ENCODE measurements at regions not wholly inside any gene's neighbourhood (a gene's known extent, or its start where the extent isn't known, plus 50 kb on each side); places are given as distances from the start of the nearest gene placed in this dataset.

- Histone ChIP-seq H3K9me3 (ENCODE audit: control insufficient read depth in 2 of 2, low read length in 2 of 2) (no peaks in the 10 kb centered on the region), H3K4me3 (ENCODE audit: low read length in 2 of 2) (no peak overlapping the region), H3K27ac (ENCODE audit: low read length) (no peak overlapping the region), H3K27me3 (ENCODE audit: control insufficient read depth in 1 of 2, insufficient read depth in 2 of 2, low read length in 2 of 2) (peaks cover 18 to 35% of the 10 kb centered on the region in 2 donors), H3K9ac (ENCODE audit: low read length in 2 of 2) (no peak overlapping the region), H3K36me3 (ENCODE audit: control insufficient read depth in 2 of 2, insufficient read depth in 2 of 2, low read length in 2 of 2) (no peaks in the 10 kb centered on the region), H3K4me1 (ENCODE audit: control insufficient read depth, insufficient read depth, low read length) (peaks cover 18% of the 10 kb centered on the region)
These were observed 96.2 kb upstream of the BTN3A2 start for GRCh38 chr6:26268659-26269402.

GRCh38 chr6:26269531-26270485, 95.2 kb upstream of the BTN3A2 start:
- Histone ChIP-seq H3K27ac (ENCODE audit: low read length) (no peak overlapping the region), H3K9ac (ENCODE audit: low read length in 2 of 2) (no peak overlapping the region), H3K4me3 (ENCODE audit: low read length in 2 of 2) (no peak overlapping the region), H3K4me1 (ENCODE audit: control insufficient read depth, insufficient read depth, low read length) (peaks cover 18% of the 10 kb centered on the region), H3K36me3 (ENCODE audit: control insufficient read depth in 2 of 2, insufficient read depth in 2 of 2, low read length in 2 of 2) (no peaks in the 10 kb centered on the region), H3K9me3 (ENCODE audit: control insufficient read depth in 2 of 2, low read length in 2 of 2) (no peaks in the 10 kb centered on the region), H3K27me3 (ENCODE audit: control insufficient read depth in 1 of 2, insufficient read depth in 2 of 2, low read length in 2 of 2) (peaks cover 18 to 39% of the 10 kb centered on the region in 2 donors)

- Histone ChIP-seq H3K27ac (ENCODE audit: low read length) (no peak overlapping the region), H3K9me3 (ENCODE audit: control insufficient read depth in 2 of 2, low read length in 2 of 2) (no peaks in the 10 kb centered on the region), H3K4me3 (ENCODE audit: low read length in 2 of 2) (no peak overlapping the region), H3K36me3 (ENCODE audit: control insufficient read depth in 2 of 2, insufficient read depth in 2 of 2, low read length in 2 of 2) (no peaks in the 10 kb centered on the region), H3K27me3 (ENCODE audit: control insufficient read depth in 1 of 2, insufficient read depth in 2 of 2, low read length in 2 of 2) (peaks cover 18 to 41% of the 10 kb centered on the region in 2 donors), H3K9ac (ENCODE audit: low read length in 2 of 2) (no peak overlapping the region), H3K4me1 (ENCODE audit: control insufficient read depth, insufficient read depth, low read length) (peaks cover 18% of the 10 kb centered on the region)
These were observed 94.5 kb upstream of the BTN3A2 start for GRCh38 chr6:26270486-26270861.

GRCh38 chr6:26270903-26271667, 93.9 kb upstream of the BTN3A2 start:
- peak overlapping the region; percentile 58 to 73 for H3K4me3 ChIP-seq (ENCODE audit: low read length in 2 of 2)
- peaks cover 18 to 45% of the 10 kb centered on the region in 2 donors for H3K27me3 ChIP-seq (ENCODE audit: control insufficient read depth in 1 of 2, insufficient read depth in 2 of 2, low read length in 2 of 2)
- peak overlapping the region; percentile 69 for H3K27ac ChIP-seq (ENCODE audit: low read length)
- no peak overlapping the region for H3K9ac ChIP-seq (ENCODE audit: low read length in 2 of 2)
- H3K36me3 ChIP-seq (ENCODE audit: control insufficient read depth in 2 of 2, insufficient read depth in 2 of 2, low read length in 2 of 2): no peaks in the 10 kb centered on the region
- H3K4me1 ChIP-seq (ENCODE audit: control insufficient read depth, insufficient read depth, low read length): peaks cover 18% of the 10 kb centered on the region
- no peaks in the 10 kb centered on the region for H3K9me3 ChIP-seq (ENCODE audit: control insufficient read depth in 2 of 2, low read length in 2 of 2)

GRCh38 chr6:26271668-26272024, 93.4 kb upstream of the BTN3A2 start:
- H3K4me3 ChIP-seq (ENCODE audit: low read length in 2 of 2): peak overlapping the region; percentile 58 to 73
- H3K27ac ChIP-seq (ENCODE audit: low read length): peak overlapping the region; percentile 69
- no peaks in the 10 kb centered on the region for H3K36me3 ChIP-seq (ENCODE audit: control insufficient read depth in 2 of 2, insufficient read depth in 2 of 2, low read length in 2 of 2)
- peaks cover 18% of the 10 kb centered on the region for H3K4me1 ChIP-seq (ENCODE audit: control insufficient read depth, insufficient read depth, low read length)
- peaks cover 18 to 45% of the 10 kb centered on the region in 2 donors for H3K27me3 ChIP-seq (ENCODE audit: control insufficient read depth in 1 of 2, insufficient read depth in 2 of 2, low read length in 2 of 2)
- H3K9ac ChIP-seq (ENCODE audit: low read length in 2 of 2): no peak overlapping the region
- H3K9me3 ChIP-seq (ENCODE audit: control insufficient read depth in 2 of 2, low read length in 2 of 2): no peaks in the 10 kb centered on the region

GRCh38 chr6:26272171-26272637, 92.8 kb upstream of the BTN3A2 start:
- Histone ChIP-seq H3K4me1 (ENCODE audit: control insufficient read depth, insufficient read depth, low read length) (peaks cover 18% of the 10 kb centered on the region), H3K9me3 (ENCODE audit: control insufficient read depth in 2 of 2, low read length in 2 of 2) (no peaks in the 10 kb centered on the region), H3K9ac (ENCODE audit: low read length in 2 of 2) (no peak overlapping the region), H3K4me3 (ENCODE audit: low read length in 2 of 2) (peak overlapping the region; percentile 58 to 73), H3K27me3 (ENCODE audit: control insufficient read depth in 1 of 2, insufficient read depth in 2 of 2, low read length in 2 of 2) (peaks cover 18 to 45% of the 10 kb centered on the region in 2 donors), H3K27ac (ENCODE audit: low read length) (peak overlapping the region; percentile 69), H3K36me3 (ENCODE audit: control insufficient read depth in 2 of 2, insufficient read depth in 2 of 2, low read length in 2 of 2) (no peaks in the 10 kb centered on the region)

- Histone ChIP-seq H3K9me3 (ENCODE audit: control insufficient read depth in 2 of 2, low read length in 2 of 2) (no peaks in the 10 kb centered on the region), H3K4me3 (ENCODE audit: low read length in 2 of 2) (peak overlapping the region; percentile 44 to 73), H3K36me3 (ENCODE audit: control insufficient read depth in 2 of 2, insufficient read depth in 2 of 2, low read length in 2 of 2) (no peaks in the 10 kb centered on the region), H3K27me3 (ENCODE audit: control insufficient read depth in 1 of 2, insufficient read depth in 2 of 2, low read length in 2 of 2) (peaks cover 18 to 44% of the 10 kb centered on the region in 2 donors), H3K4me1 (ENCODE audit: control insufficient read depth, insufficient read depth, low read length) (peaks cover 18% of the 10 kb centered on the region), H3K27ac (ENCODE audit: low read length) (peak overlapping the region; percentile 69), H3K9ac (ENCODE audit: low read length in 2 of 2) (peak overlapping the region; percentile 4 to 7)
These were observed 91.1 kb upstream of the BTN3A2 start for GRCh38 chr6:26273673-26274588.

GRCh38 chr6:26275663-26276062, 89.3 kb upstream of the BTN3A2 start:
- Histone ChIP-seq H3K9ac (ENCODE audit: low read length in 2 of 2) (no peak overlapping the region), H3K4me3 (ENCODE audit: low read length in 2 of 2) (no peak overlapping the region), H3K27me3 (ENCODE audit: control insufficient read depth in 1 of 2, insufficient read depth in 2 of 2, low read length in 2 of 2) (peaks cover 10 to 35% of the 10 kb centered on the region in 2 donors), H3K9me3 (ENCODE audit: control insufficient read depth in 2 of 2, low read length in 2 of 2) (no peaks in the 10 kb centered on the region), H3K27ac (ENCODE audit: low read length) (no peak overlapping the region), H3K4me1 (ENCODE audit: control insufficient read depth, insufficient read depth, low read length) (peaks cover 18% of the 10 kb centered on the region), H3K36me3 (ENCODE audit: control insufficient read depth in 2 of 2, insufficient read depth in 2 of 2, low read length in 2 of 2) (peaks cover 2 to 3% of the 10 kb centered on the region in 2 donors)

- Histone ChIP-seq H3K4me1 (ENCODE audit: control insufficient read depth, insufficient read depth, low read length) (peaks cover 7% of the 10 kb centered on the region), H3K4me3 (ENCODE audit: low read length in 2 of 2) (no peak overlapping the region), H3K9ac (ENCODE audit: low read length in 2 of 2) (no peak overlapping the region), H3K9me3 (ENCODE audit: control insufficient read depth in 2 of 2, low read length in 2 of 2) (no peaks in the 10 kb centered on the region), H3K27me3 (ENCODE audit: control insufficient read depth in 1 of 2, insufficient read depth in 2 of 2, low read length in 2 of 2) (peaks cover 3 to 23% of the 10 kb centered on the region in 2 donors), H3K27ac (ENCODE audit: low read length) (no peak overlapping the region), H3K36me3 (ENCODE audit: control insufficient read depth in 2 of 2, insufficient read depth in 2 of 2, low read length in 2 of 2) (peaks cover 4 to 6% of the 10 kb centered on the region in 2 donors)
These were observed 88.0 kb upstream of the BTN3A2 start for GRCh38 chr6:26276841-26277648.
